ENCODE measurements at regions not wholly inside any gene's neighbourhood (a gene's known extent, or its start where the extent isn't known, plus 50 kb on each side); places are given as distances from the start of the nearest gene placed in this dataset.

GRCh38 chr11:42598341-42598740 is 713.5 kb upstream of the API5 start:
- DNase-seq (ENCODE audit: low spot score): no peak
- intact Hi-C loops (cut with DNase I): no loop called here

- no peak for DNase-seq (ENCODE audit: low spot score)
- intact Hi-C loops (cut with DNase I): no loop called here
These were observed 691.0 kb upstream of the API5 start for GRCh38 chr11:42620796-42621195.

GRCh38 chr11:42625757-42626665 is 685.8 kb upstream of the API5 start:
- no peak for DNase-seq (ENCODE audit: low spot score)
- intact Hi-C loops (cut with DNase I): no loop called here

GRCh38 chr11:42631220-42631843 is 680.5 kb upstream of the API5 start:
- intact Hi-C loops (cut with DNase I): no loop called here
- no peak for DNase-seq (ENCODE audit: low spot score)

GRCh38 chr11:42646959-42647358 is 664.8 kb upstream of the API5 start:
- intact Hi-C loops (cut with DNase I): no loop called here
- DNase-seq (ENCODE audit: low spot score): no peak

- DNase-seq (ENCODE audit: low spot score): no peak
- intact Hi-C loops (cut with DNase I): no loop called here
These were observed 663.8 kb upstream of the API5 start for GRCh38 chr11:42647993-42648392.

- intact Hi-C loops (cut with DNase I): no loop called here
- DNase-seq (ENCODE audit: low spot score): no peak
These were observed 660.2 kb upstream of the API5 start for GRCh38 chr11:42651621-42652020.

- DNase-seq (ENCODE audit: low spot score): no peak
- intact Hi-C loops (cut with DNase I): no loop called here
These were observed 654.6 kb upstream of the API5 start for GRCh38 chr11:42657169-42657568.

- no peak for DNase-seq (ENCODE audit: low spot score)
- intact Hi-C loops (cut with DNase I): no loop called here
These were observed 649.9 kb upstream of the API5 start for GRCh38 chr11:42661942-42662341.

GRCh38 chr11:42669248-42669976 is 642.4 kb upstream of the API5 start:
- no peak for DNase-seq (ENCODE audit: low spot score)
- intact Hi-C loops (cut with DNase I): no loop called here

GRCh38 chr11:42674436-42674835 is 637.4 kb upstream of the API5 start:
- intact Hi-C loops (cut with DNase I): no loop called here
- no peak for DNase-seq (ENCODE audit: low spot score)

GRCh38 chr11:42707541-42707940 is 604.3 kb upstream of the API5 start:
- intact Hi-C loops (cut with DNase I): no loop called here
- DNase-seq (ENCODE audit: low spot score): no peak

- intact Hi-C loops (cut with DNase I): no loop called here
- no peak for DNase-seq (ENCODE audit: low spot score)
These were observed 602.6 kb upstream of the API5 start for GRCh38 chr11:42709216-42709615.

- no peak for DNase-seq (ENCODE audit: low spot score)
- intact Hi-C loops (cut with DNase I): no loop called here
These were observed 598.5 kb upstream of the API5 start for GRCh38 chr11:42713279-42713678.

- no peak for DNase-seq (ENCODE audit: low spot score)
- intact Hi-C loops (cut with DNase I): no loop called here
These were observed 598.0 kb upstream of the API5 start for GRCh38 chr11:42713753-42714152.

GRCh38 chr11:42720716-42721563 is 590.9 kb upstream of the API5 start:
- no peak for DNase-seq (ENCODE audit: low spot score)
- intact Hi-C loops (cut with DNase I): no loop called here

- intact Hi-C loops (cut with DNase I): no loop called here
- no peak for DNase-seq (ENCODE audit: low spot score)
These were observed 583.9 kb upstream of the API5 start for GRCh38 chr11:42727879-42728278.

- DNase-seq (ENCODE audit: low spot score): no peak
- intact Hi-C loops (cut with DNase I): no loop called here
These were observed 549.4 kb upstream of the API5 start for GRCh38 chr11:42762348-42762747.

GRCh38 chr11:42764936-42765335 is 546.9 kb upstream of the API5 start:
- DNase-seq (ENCODE audit: low spot score): no peak
- intact Hi-C loops (cut with DNase I): no loop called here

GRCh38 chr11:42768576-42768975 is 543.2 kb upstream of the API5 start:
- intact Hi-C loops (cut with DNase I): no loop called here
- DNase-seq (ENCODE audit: low spot score): no peak
